Hepatocyte (in vitro differentiated cells): ENCODE measurements at regions not wholly inside any gene's neighbourhood (a gene's known extent, or its start where the extent isn't known, plus 50 kb on each side); places are given as distances from the start of the nearest gene placed in this dataset.
"Not testable (repeated sequence)": the region's sequence is repeated elsewhere in the genome, so short reads cannot be mapped to it uniquely, and the experiment has no call there.

Experiments
- DNase-seq: peaks from one replicate; pipeline ENCODE4 v3.0.0-alpha.2; 2016; ENCODE audit warnings: low spot score
- H2AFZ ChIP-seq: fragments of 200-600 bp; sonication (generic); 2 replicates; pipeline ENCODE4 v1.6.0; 2016; ENCODE audit warnings: antibody characterized with exemption, mild to moderate bottlenecking
- H3K27ac ChIP-seq: fragments of 200-600 bp; sonication (generic); 2 replicates; pipeline ENCODE4 v1.5.1; 2016; ENCODE audit warnings: mild to moderate bottlenecking
- H3K27me3 ChIP-seq: fragments of 200-600 bp; sonication (generic); 2 replicates; pipeline ENCODE4 v1.6.1; 2016
- H3K36me3 ChIP-seq: fragments of 200-600 bp; sonication (generic); replicated peaks from 2 replicates; pipeline ENCODE4 v1.5.1; 2016; ENCODE audit warnings: low read depth; ENCODE audit not compliant: insufficient read depth
- H3K4me1 ChIP-seq: fragments of 200-600 bp; sonication (generic); 2 replicates; pipeline ENCODE4 v1.5.1; 2016; ENCODE audit warnings: mild to moderate bottlenecking, moderate library complexity; ENCODE audit not compliant: insufficient read depth
- H3K4me2 ChIP-seq: fragments of 200-600 bp; sonication (generic); 2 replicates; pipeline ENCODE4 v1.6.0; 2016
- H3K4me3 ChIP-seq: fragments of 200-600 bp; sonication (generic); 2 replicates; pipeline ENCODE4 v1.5.1; 2016; ENCODE audit warnings: mild to moderate bottlenecking
- H3K79me2 ChIP-seq: fragments of 200-600 bp; sonication (generic); 2 replicates; pipeline ENCODE4 v1.6.0; 2017; ENCODE audit warnings: mild to moderate bottlenecking
- H3K9me2 ChIP-seq: fragments of 200-600 bp; sonication (generic); replicated peaks from 2 replicates; pipeline ENCODE4 v1.6.0; 2017; ENCODE audit warnings: mild to moderate bottlenecking; ENCODE audit not compliant: insufficient read depth
- H3K9me3 ChIP-seq: fragments of 200-600 bp; sonication (generic); 2 replicates; pipeline ENCODE4 v1.5.1; 2016; ENCODE audit warnings: low read depth, mild to moderate bottlenecking
- H4K20me1 ChIP-seq: fragments of 200-600 bp; sonication (generic); 2 replicates; pipeline ENCODE4 v1.6.0; 2016; ENCODE audit warnings: mild to moderate bottlenecking; ENCODE audit not compliant: insufficient read depth, poor library complexity, severe bottlenecking
- EZH2 ChIP-seq: fragments of 200-600 bp; sonication (generic); IDR thresholded peaks from 2 replicates; pipeline ENCODE4 v1.6.1; 2016; ENCODE audit warnings: antibody characterized with exemption, mild to moderate bottlenecking, borderline replicate concordance
- EZH2phosphoT487 ChIP-seq: fragments of 200-600 bp; sonication (generic); IDR thresholded peaks from one replicate; pipeline ENCODE4 v1.6.1; 2018; ENCODE audit warnings: antibody characterized with exemption, mild to moderate bottlenecking, low read depth, moderate library complexity; ENCODE audit not compliant: unreplicated experiment, severe bottlenecking
- WGBS: methylation state at CpG from one replicate; pipeline ENCODE4 v1.1.6; 2016; ENCODE audit warnings: low lambda C conversion rate; ENCODE audit errors: missing lambda C conversion rate; 5-methylcytosine and 5-hydroxymethylcytosine counted together
- TF ChIP-seq, protein P1 (sequence below): fragments of 200-600 bp; sonication (generic); IDR thresholded peaks from 2 replicates; pipeline ENCODE4 v1.5.1; 2016; ENCODE audit warnings: antibody characterized with exemption, mild to moderate bottlenecking; ENCODE audit not compliant: poor library complexity

DNA sequence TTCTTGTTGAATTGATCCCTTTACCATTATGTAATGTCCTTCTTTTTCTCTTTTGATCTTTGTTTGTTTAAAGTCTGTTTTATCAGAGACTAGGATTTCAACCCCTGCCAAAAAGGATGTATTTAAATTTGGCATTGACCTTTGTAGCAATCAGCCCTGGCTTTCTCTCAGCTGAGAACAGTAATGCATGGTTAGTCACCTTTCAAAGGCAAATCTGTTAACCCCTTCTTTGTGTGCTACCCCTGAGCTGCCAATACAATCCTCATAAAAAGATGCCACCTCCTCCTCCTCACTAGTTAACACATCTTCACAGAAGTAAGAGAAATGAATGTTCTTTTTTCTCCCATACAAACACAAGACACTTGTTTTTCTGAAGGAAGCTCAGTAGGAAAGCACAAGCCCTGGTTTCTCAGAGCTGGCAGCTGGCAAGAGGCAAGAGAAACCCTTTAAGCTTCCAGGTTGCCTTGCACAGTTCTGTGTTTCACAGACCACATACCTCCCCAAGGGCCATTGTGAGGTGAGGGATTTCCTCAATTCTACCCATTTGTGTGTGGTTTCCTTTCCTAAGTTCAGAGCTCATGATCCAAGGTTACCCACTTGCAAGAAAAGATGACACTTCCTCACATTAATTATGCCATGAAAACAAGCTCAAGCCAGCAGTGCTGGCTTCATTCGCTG is 122.6 kb downstream of the RCHY1 start:
- Histone ChIP-seq H3K9me2 (no peaks in the 10 kb centered on the region), H3K79me2 (no peaks in the 10 kb centered on the region), H2AFZ (no peak overlapping the region), H3K4me2 (no peak overlapping the region), H3K27ac (no peak overlapping the region), H3K4me1 (no peaks in the 10 kb centered on the region), H3K4me3 (no peak overlapping the region), H3K9me3 (no peaks in the 10 kb centered on the region), H3K36me3 (no peaks in the 10 kb centered on the region), H4K20me1 (no peaks in the 10 kb centered on the region), H3K27me3 (no peaks in the 10 kb centered on the region)
- 92% methylated on average over 1 of the region's 1 CpG for WGBS
- TF ChIP-seq EZH2 (no peak), EZH2phosphoT487 (no peak)
- TF ChIP-seq, protein P1, sequence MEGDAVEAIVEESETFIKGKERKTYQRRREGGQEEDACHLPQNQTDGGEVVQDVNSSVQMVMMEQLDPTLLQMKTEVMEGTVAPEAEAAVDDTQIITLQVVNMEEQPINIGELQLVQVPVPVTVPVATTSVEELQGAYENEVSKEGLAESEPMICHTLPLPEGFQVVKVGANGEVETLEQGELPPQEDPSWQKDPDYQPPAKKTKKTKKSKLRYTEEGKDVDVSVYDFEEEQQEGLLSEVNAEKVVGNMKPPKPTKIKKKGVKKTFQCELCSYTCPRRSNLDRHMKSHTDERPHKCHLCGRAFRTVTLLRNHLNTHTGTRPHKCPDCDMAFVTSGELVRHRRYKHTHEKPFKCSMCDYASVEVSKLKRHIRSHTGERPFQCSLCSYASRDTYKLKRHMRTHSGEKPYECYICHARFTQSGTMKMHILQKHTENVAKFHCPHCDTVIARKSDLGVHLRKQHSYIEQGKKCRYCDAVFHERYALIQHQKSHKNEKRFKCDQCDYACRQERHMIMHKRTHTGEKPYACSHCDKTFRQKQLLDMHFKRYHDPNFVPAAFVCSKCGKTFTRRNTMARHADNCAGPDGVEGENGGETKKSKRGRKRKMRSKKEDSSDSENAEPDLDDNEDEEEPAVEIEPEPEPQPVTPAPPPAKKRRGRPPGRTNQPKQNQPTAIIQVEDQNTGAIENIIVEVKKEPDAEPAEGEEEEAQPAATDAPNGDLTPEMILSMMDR: no peak
- no peak for DNase-seq

DNA sequence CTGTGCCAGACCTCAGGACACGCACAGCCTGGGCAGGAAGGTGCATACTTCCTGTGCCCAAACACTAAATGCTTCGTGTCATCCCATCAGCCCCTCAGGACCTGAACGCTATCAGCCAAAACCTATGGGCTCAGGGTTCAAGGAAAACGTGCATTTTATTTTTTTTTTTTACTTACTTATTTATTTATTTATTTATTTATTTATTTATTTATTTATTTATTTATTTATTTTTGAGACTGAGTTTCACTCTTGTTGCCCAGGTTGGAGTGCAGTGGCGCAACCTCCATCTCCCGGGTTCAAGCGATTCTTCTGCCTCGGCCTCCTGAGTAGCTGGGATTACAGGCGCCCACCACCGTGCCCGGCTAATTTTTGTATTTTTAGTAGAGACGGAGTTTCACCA is 127.8 kb downstream of the RCHY1 start:
- not testable (repeated sequence) for H3K27me3 ChIP-seq, H3K79me2 ChIP-seq, H3K36me3 ChIP-seq, H4K20me1 ChIP-seq, H3K27ac ChIP-seq, H2AFZ ChIP-seq, H3K4me3 ChIP-seq, H3K9me2 ChIP-seq, H3K9me3 ChIP-seq, DNase-seq, H3K4me1 ChIP-seq, H3K4me2 ChIP-seq
- WGBS: 91% methylated on average over 12 of the region's 12 CpGs

DNA sequence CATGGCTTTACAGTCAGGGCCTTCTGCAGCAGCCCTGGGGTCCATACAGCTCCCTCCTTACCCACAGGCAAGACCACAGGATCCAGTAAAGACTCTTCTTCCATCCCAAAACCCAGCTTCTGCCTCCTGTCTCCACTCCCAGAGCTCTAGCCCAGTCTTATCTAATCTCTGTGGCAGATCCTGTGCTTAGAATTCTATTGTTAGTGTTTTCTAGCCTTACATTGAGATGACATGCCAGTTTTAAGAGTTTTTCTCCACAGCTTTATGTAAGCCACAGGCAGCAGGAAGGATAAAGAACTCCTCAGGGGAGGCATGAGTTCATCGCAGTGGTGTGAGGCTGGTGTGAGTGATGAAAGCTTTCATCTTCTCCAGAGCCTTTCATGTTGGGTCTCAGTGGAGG is 129.1 kb downstream of the RCHY1 start:
- H3K4me3 ChIP-seq: no peak overlapping the region
- no peaks in the 10 kb centered on the region for H3K9me2 ChIP-seq
- WGBS: 20% methylated on average over 1 of the region's 1 CpG
- no peaks in the 10 kb centered on the region for H3K79me2 ChIP-seq
- TF ChIP-seq EZH2: no peak
- TF ChIP-seq, protein P1: no peak
- TF ChIP-seq EZH2phosphoT487: no peak
- no peaks in the 10 kb centered on the region for H3K36me3 ChIP-seq
- no peaks in the 10 kb centered on the region for H3K9me3 ChIP-seq
- no peaks in the 10 kb centered on the region for H3K27me3 ChIP-seq
- no peaks in the 10 kb centered on the region for H4K20me1 ChIP-seq
- no peak overlapping the region for H3K27ac ChIP-seq
- no peak overlapping the region for H3K4me2 ChIP-seq
- no peaks in the 10 kb centered on the region for H3K4me1 ChIP-seq
- DNase-seq: no peak
- no peak overlapping the region for H2AFZ ChIP-seq

DNA sequence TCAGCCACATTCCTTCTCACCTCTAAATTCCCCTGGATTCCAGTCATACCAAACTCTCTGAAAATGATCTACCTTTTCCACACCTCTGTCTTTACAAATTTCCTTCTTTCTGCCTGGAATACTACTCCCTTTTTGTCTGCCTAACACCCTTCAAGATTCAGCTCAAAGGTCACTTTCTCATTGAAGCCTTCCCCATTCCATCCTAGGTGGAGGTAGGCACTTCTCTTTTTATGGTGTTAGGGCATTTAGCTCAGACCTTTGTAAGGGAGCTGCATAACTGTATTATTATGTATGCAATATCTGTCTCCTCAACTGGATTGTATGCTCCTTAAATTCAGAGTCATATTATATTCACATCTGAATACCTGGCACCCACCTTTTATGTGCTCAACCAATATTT is 137.7 kb downstream of the RCHY1 start:
- Histone ChIP-seq H3K9me3 (no peaks in the 10 kb centered on the region), H3K9me2 (no peaks in the 10 kb centered on the region), H4K20me1 (no peaks in the 10 kb centered on the region), H3K4me3 (no peak overlapping the region), H3K36me3 (no peaks in the 10 kb centered on the region), H3K27ac (peak overlapping the region; percentile 16), H3K4me2 (peak overlapping the region; percentile 33), H3K79me2 (no peaks in the 10 kb centered on the region), H2AFZ (no peak overlapping the region), H3K4me1 (peaks cover 6% of the 10 kb centered on the region), H3K27me3 (no peaks in the 10 kb centered on the region)
- TF ChIP-seq EZH2 (no peak), EZH2phosphoT487 (no peak)
- TF ChIP-seq, protein P1: no peak
- DNase-seq: no peak
